BJ (cell line): ENCODE measurements at regions not wholly inside any gene's neighbourhood (a gene's known extent, or its start where the extent isn't known, plus 50 kb on each side); places are given as distances from the start of the nearest gene placed in this dataset.

Source experiments
- CTCF ChIA-PET: fragments of 350-600 bp; formaldehyde crosslinking; extraction: SDS; loops from one replicate; lab custom pipeline; 2021; ENCODE audit warnings: antibody characterized with exemption, inconsistent platforms; lab: Yijun Ruan, JAX
- POLR2A ChIA-PET: fragments of 300-600 bp; sonication (Branson Sonifier 250); formaldehyde crosslinking; extraction: SDS; loops from one replicate; lab custom pipeline; 2021; ENCODE audit warnings: antibody characterized with exemption; lab: Charles Lee
- DNase-seq: peaks from one replicate; pipeline ENCODE4 v3.0.0-alpha.2; 2011; ENCODE audit warnings: low read depth
- H3K27me3 ChIP-seq: 2 replicates; pipeline ENCODE4 v1.6.0; 2011; ENCODE audit warnings: low read length; ENCODE audit not compliant: control insufficient read depth, insufficient read depth
- H3K36me3 ChIP-seq: 2 replicates; pipeline ENCODE4 v1.5.1; 2011; ENCODE audit warnings: low read length; ENCODE audit not compliant: control insufficient read depth, insufficient read depth
- H3K4me3 ChIP-seq: 2 replicates; pipeline ENCODE4 v1.5.1; 2011; ENCODE audit warnings: low read depth, mild to moderate bottlenecking, control low read depth, low read length
- TF ChIP-seq, protein P1 (sequence below): IDR thresholded peaks from 2 replicates; pipeline ENCODE4 v1.5.1; 2011; ENCODE audit warnings: low read depth, mild to moderate bottlenecking, control low read depth, inconsistent platforms, low read length, moderate library complexity; ENCODE audit not compliant: insufficient read depth

DNA sequence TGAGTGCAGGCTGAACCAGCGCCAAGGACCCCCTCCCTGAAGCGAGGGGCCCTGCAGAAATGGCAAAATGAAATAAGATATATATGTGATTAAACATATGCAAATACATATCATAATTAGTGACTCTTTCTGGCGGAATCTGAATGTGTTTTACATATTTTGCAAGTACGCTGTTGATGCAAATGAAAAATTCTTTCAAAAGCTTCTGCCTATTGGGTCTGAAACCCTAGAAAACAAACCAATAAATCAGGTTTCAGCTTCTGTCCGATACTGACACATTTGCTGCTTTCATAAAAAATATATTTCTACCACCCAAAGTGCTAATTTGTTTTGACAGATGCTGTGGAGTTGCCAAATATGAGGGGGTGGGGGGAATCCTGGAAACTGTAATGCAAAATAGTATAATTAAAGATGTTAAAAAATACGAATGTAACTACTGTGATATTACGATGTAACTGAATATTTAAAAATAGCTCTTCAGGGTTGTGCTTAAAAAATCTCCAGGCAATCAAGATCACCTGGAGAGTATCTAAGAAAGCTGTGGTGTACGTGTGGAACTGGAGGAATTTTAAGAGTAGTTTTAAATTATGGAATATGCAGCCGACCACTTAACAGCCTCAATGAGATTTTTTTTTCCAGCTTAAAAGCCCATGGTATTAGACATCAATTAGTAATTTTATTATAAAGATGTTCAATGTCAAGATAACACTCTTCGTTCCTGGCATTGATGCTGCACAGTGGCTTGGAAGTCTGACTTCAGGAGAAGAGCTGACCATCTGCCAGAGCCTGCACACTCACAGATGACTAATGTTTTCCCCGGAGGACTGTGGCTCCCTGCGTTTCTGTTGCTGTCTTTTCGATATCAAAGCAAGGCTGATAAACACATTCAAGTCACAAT, 122.2 kb upstream of the RCN1 start:
- no peak overlapping the region for H3K4me3 ChIP-seq
- TF ChIP-seq, protein P1, sequence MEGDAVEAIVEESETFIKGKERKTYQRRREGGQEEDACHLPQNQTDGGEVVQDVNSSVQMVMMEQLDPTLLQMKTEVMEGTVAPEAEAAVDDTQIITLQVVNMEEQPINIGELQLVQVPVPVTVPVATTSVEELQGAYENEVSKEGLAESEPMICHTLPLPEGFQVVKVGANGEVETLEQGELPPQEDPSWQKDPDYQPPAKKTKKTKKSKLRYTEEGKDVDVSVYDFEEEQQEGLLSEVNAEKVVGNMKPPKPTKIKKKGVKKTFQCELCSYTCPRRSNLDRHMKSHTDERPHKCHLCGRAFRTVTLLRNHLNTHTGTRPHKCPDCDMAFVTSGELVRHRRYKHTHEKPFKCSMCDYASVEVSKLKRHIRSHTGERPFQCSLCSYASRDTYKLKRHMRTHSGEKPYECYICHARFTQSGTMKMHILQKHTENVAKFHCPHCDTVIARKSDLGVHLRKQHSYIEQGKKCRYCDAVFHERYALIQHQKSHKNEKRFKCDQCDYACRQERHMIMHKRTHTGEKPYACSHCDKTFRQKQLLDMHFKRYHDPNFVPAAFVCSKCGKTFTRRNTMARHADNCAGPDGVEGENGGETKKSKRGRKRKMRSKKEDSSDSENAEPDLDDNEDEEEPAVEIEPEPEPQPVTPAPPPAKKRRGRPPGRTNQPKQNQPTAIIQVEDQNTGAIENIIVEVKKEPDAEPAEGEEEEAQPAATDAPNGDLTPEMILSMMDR = no peak
- CTCF ChIA-PET = interaction anchor here (1.2 to 3.9 kb wide), 3 partner anchors 10 to 208 kb away, joined by 3 to 21 read pairs (median 4); no protein-coding TSS in a partner anchor
- H3K27me3 ChIP-seq = no peaks in the 10 kb centered on the region; the same call in 1 of the 2 replicates
- POLR2A ChIA-PET = no interaction called here
- no peaks in the 10 kb centered on the region for H3K36me3 ChIP-seq
- no peak for DNase-seq

DNA sequence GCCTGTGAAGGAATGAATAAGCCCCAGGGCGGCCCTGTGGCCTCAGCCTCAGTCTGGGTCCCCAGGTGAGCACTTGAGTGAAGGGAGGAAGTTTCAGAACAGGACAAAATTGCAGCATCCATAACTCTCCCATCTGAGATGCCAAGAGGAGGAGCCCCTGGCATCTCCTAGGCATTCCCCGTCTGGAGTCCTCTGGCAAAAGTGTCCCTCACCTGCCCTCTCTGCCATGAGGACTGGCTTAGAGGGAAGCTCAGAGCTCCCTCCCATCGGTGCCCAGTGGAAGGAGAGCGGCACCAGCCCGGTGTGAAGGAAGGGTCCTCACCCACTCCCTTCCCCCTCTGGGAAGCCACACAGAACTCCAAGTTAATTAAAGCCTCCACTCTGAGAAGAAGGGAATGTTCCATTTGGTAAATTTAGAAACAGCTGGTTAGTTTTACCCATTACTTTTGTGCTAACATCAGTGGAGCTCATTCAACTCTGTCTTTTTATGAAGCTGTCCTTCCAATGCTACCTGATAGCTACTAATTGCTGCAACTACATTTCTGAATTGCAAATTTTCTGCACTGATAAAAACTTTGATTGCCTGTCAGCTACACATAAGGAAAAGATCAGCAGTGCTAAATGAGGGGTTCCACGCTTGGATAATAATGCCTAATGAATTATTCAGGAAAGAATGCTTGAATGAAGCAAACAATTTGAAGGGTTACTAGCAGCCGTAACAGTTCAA, 123.3 kb upstream of the RCN1 start:
- Histone ChIP-seq H3K4me3 (no peak overlapping the region), H3K27me3 (no peaks in the 10 kb centered on the region; the same call in 1 of the 2 replicates), H3K36me3 (no peaks in the 10 kb centered on the region)
- DNase-seq = no peak
- TF ChIP-seq, protein P1 = no peak
- CTCF ChIA-PET = interaction anchor here (3.9 kb wide), 1 partner anchor 9 kb away, joined by 21 read pairs; no protein-coding TSS in a partner anchor
- POLR2A ChIA-PET = no interaction called here

DNA sequence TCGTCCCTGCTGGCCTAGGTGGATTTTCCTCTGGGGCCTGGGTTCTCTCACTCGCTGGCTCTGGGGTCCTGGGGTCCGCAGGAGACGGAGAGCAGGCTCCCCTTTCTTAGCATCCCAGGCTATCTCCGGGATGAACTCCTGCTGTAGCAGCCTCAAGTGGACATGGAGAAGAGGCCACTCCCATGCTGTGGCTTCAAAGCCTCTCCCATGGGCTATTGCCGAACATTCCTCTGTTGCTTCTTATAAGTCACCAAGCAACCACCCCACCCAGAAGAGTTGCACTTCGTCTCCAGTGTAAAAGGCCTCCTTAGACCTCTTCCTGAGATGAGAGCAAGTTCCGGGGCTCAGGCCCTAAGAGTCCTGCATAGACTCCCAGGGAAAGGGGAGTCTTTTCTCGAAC, 124.0 kb upstream of the RCN1 start:
- TF ChIP-seq, protein P1 = no peak
- no peak for DNase-seq
- no peaks in the 10 kb centered on the region; the same call in 1 of the 2 replicates for H3K27me3 ChIP-seq
- H3K4me3 ChIP-seq = no peak overlapping the region
- ChIA-PET CTCF (interaction anchor here (3.9 kb wide), 1 partner anchor 8 kb away, joined by 21 read pairs; no protein-coding TSS in a partner anchor), POLR2A (no interaction called here)
- H3K36me3 ChIP-seq = no peaks in the 10 kb centered on the region

DNA sequence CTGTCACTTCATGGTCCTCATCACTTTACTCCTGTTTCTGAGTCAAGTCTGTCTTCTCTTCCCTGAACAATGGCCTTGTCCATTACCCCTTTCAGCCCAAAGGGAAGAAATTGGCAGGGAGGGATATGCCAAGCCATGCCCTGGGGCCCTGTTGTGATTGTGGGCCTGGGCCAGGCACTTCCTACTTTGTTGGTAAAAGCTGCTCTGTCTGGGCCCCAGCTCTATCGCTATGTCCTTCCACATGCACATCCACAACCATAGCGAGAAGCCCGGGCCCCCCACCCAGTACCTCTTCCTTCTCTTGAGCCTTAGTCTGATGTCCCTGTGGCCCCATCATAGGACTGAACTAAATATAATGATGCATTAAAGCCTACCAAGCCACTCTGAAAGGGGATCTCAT, 126.7 kb upstream of the RCN1 start:
- POLR2A ChIA-PET = no interaction called here
- TF ChIP-seq, protein P1 = no peak
- Histone ChIP-seq H3K36me3 (no peaks in the 10 kb centered on the region), H3K4me3 (no peak overlapping the region), H3K27me3 (no peaks in the 10 kb centered on the region; the same call in 1 of the 2 replicates)
- no peak for DNase-seq
- CTCF ChIA-PET = no interaction called here

DNA sequence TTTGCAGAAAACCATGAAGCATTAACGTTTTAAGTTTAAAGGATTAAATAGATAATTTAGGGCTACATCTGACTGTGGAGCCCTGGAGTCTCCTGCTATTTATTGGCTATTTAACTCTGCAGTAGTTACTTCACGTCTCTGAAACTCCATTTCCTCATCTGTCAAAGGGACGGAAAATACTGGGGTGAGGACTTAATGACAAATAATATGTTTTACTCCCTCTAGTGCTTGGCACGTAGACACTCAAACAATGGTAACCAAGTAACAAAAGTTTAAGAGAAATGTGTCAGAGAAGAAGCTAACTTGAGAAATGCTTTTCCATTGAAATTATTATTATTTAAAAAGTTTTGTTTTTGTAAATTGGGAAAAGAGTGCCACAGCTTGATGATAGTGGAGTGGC, 130.7 kb upstream of the RCN1 start:
- POLR2A ChIA-PET = no interaction called here
- DNase-seq = no peak
- CTCF ChIA-PET = interaction anchor here (4.3 kb wide), 1 partner anchor 8 kb away, joined by 21 read pairs; no protein-coding TSS in a partner anchor
- Histone ChIP-seq H3K27me3 (no peaks in the 10 kb centered on the region), H3K36me3 (no peaks in the 10 kb centered on the region), H3K4me3 (no peak overlapping the region)
- TF ChIP-seq, protein P1 = no peak
